ENCODE measurements at regions not wholly inside any gene's neighbourhood (a gene's known extent, or its start where the extent isn't known, plus 50 kb on each side); places are given as distances from the start of the nearest gene placed in this dataset.

DNA sequence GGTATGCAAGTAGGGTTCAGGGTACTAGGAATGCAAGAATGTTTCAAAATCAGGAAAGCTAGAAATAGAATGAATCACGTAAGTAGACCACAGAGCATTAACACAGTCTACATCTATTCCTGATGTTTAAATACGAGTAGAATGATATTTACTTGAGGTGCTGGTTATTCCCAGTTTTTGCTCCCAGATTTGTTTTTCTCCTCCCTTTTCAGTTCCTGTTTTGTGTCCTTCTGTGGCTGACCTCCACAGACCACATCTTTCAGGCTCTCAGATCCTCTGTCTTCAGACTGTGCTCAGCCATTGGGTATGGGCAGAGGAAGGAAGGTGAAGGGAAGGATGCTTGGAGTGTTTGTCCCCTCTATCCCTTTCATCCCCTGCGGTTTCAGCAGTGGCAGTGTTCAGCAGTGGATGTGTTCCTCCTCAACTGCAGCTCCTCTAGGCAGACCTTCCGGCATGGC, 276.6 kb downstream of the ZNF621 start:
- CTCF ChIA-PET: no interaction called here
- no peak overlapping the region for H3K27ac Mint-ChIP-seq
- no peak overlapping the region for H3K4me3 Mint-ChIP-seq
- Histone ChIP-seq H3K36me3 (ENCODE audit: control insufficient read depth in 2 of 3, insufficient read depth in 3 of 3, low read length in 3 of 3) (no peaks in the 10 kb centered on the region), H3K4me3 (ENCODE audit: low read length) (no peak overlapping the region), H3K9me3 (ENCODE audit: control insufficient read depth in 2 of 3, low read length in 3 of 3) (no peaks in the 10 kb centered on the region), H3K27ac (ENCODE audit: low read depth, low read length) (no peak overlapping the region), H3K4me1 (ENCODE audit: control insufficient read depth in 2 of 2, insufficient read depth in 2 of 2, low read length in 2 of 2) (no peaks in the 10 kb centered on the region), H3K27me3 (ENCODE audit: control insufficient read depth in 2 of 2, insufficient read depth in 2 of 2, low read length in 2 of 2) (no peaks in the 10 kb centered on the region)
- H3K36me3 Mint-ChIP-seq: no peaks in the 10 kb centered on the region
- H3K4me1 Mint-ChIP-seq: peaks cover 0 to 5% (median 0%) of the 10 kb centered on the region in 7 donors
- intact Hi-C loops (cut with micrococcal nuclease): no loop called here
- POLR2A ChIA-PET: no interaction called here
- H3K27me3 Mint-ChIP-seq: peaks cover 2 to 24% (median 16%) of the 10 kb centered on the region in 5 donors
- peaks cover 0 to 13% (median 5%) of the 10 kb centered on the region in 11 donors for H3K9me3 Mint-ChIP-seq
- no peak for ATAC-seq
- no peak for DNase-seq

DNA sequence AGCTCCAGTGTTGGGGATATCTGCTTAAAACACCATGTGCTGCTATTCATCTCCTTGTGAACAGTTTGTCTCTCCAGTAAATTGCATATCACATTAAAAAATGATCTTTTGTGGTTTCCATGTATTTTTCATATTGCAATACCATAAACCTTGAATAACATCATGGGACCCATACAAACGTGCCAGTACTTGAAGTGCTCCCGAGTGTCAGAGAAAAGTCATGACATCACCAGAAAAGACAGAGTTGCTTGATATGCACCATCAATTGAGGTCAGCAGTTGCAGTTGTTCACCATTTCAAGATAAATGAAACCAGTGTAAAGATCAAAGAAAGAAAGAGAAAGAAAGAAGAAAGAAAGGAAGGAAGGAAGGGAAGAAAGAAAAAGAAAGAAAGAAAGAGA, 278.6 kb downstream of the ZNF621 start:
- Histone ChIP-seq H3K9me3 (ENCODE audit: control insufficient read depth in 2 of 3, low read length in 3 of 3) (no peaks in the 10 kb centered on the region), H3K27ac (ENCODE audit: low read depth, low read length) (no peak overlapping the region), H3K4me1 (ENCODE audit: control insufficient read depth in 2 of 2, insufficient read depth in 2 of 2, low read length in 2 of 2) (no peaks in the 10 kb centered on the region), H3K27me3 (ENCODE audit: control insufficient read depth in 2 of 2, insufficient read depth in 2 of 2, low read length in 2 of 2) (no peaks in the 10 kb centered on the region), H3K36me3 (ENCODE audit: control insufficient read depth in 2 of 3, insufficient read depth in 3 of 3, low read length in 3 of 3) (no peaks in the 10 kb centered on the region), H3K4me3 (ENCODE audit: low read length) (no peak overlapping the region)
- peaks cover 2 to 28% (median 15%) of the 10 kb centered on the region in 5 donors for H3K27me3 Mint-ChIP-seq
- peaks cover 0 to 13% (median 5%) of the 10 kb centered on the region in 11 donors for H3K9me3 Mint-ChIP-seq
- intact Hi-C loops (cut with micrococcal nuclease): no loop called here
- no peak overlapping the region for H3K27ac Mint-ChIP-seq
- CTCF ChIA-PET: no interaction called here
- no peak overlapping the region for H3K4me3 Mint-ChIP-seq
- DNase-seq: no peak
- H3K4me1 Mint-ChIP-seq: peaks cover 0 to 5% (median 0%) of the 10 kb centered on the region in 7 donors
- POLR2A ChIA-PET: no interaction called here
- no peak for ATAC-seq
- H3K36me3 Mint-ChIP-seq: no peaks in the 10 kb centered on the region

DNA sequence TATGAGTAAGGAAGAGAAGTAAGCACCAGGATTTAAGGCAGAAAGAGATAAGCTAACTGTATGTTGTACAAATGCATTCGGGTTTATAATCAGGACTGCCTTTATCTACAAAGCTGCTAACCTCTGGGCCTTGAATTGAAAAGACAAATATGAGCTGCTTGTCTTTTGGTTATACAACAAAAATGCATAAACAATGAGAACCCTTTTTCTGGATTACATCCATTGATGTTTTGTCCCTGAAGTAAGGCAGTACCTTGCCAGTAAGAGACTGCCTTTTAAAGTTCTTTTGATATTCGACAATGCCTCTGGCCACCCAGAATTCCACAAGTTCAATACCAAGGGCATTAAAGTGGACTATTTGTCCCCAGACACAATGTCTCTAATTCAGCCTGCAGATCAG, 280.7 kb downstream of the ZNF621 start:
- peaks cover 2 to 17% (median 13%) of the 10 kb centered on the region in 5 donors for H3K27me3 Mint-ChIP-seq
- ATAC-seq: no peak
- intact Hi-C loops (cut with micrococcal nuclease): no loop called here
- peaks cover 0 to 4% (median 0%) of the 10 kb centered on the region in 5 donors for H3K36me3 Mint-ChIP-seq
- H3K27me3 ChIP-seq (ENCODE audit: control insufficient read depth in 2 of 2, insufficient read depth in 2 of 2, low read length in 2 of 2): no peaks in the 10 kb centered on the region
- no peak overlapping the region for H3K27ac ChIP-seq (ENCODE audit: low read depth, low read length)
- ChIA-PET CTCF (no interaction called here), POLR2A (no interaction called here)
- H3K36me3 ChIP-seq (ENCODE audit: control insufficient read depth in 2 of 3, insufficient read depth in 3 of 3, low read length in 3 of 3): no peaks in the 10 kb centered on the region
- no peak for DNase-seq
- no peak overlapping the region for H3K27ac Mint-ChIP-seq
- H3K4me1 Mint-ChIP-seq: peaks cover 0 to 5% (median 0%) of the 10 kb centered on the region in 7 donors
- H3K4me3 ChIP-seq (ENCODE audit: low read length): no peak overlapping the region
- peaks cover 0 to 23% (median 11%) of the 10 kb centered on the region in 11 donors for H3K9me3 Mint-ChIP-seq
- H3K4me1 ChIP-seq (ENCODE audit: control insufficient read depth in 2 of 2, insufficient read depth in 2 of 2, low read length in 2 of 2): no peaks in the 10 kb centered on the region
- H3K9me3 ChIP-seq (ENCODE audit: control insufficient read depth in 2 of 3, low read length in 3 of 3): no peaks in the 10 kb centered on the region
- H3K4me3 Mint-ChIP-seq: no peak overlapping the region

DNA sequence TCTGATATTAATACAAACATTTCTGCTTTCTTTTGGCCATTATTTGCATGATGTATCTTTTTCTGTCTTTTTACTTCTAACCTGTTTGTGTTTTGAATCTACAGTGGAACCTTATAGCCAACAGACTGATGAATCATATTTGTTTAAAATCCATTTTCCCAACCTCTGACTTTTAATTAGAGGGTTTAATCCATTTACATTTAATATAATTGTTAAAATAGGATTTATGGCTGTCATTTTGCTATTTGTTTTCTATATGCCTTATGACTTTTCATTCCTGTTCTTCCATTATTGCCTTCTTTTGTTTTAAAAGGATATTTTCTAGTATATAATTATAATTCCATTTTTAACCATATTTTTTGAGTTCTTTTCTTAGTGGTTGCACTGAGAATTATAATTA, 286.1 kb downstream of the ZNF621 start:
- H3K27me3 ChIP-seq (ENCODE audit: control insufficient read depth in 2 of 2, insufficient read depth in 2 of 2, low read length in 2 of 2): no peaks in the 10 kb centered on the region
- ChIA-PET POLR2A (no interaction called here), CTCF (no interaction called here)
- peaks cover 0 to 43% (median 28%) of the 10 kb centered on the region in 11 donors for H3K9me3 Mint-ChIP-seq
- peaks cover 0 to 27% (median 14%) of the 10 kb centered on the region in 5 donors for H3K27me3 Mint-ChIP-seq
- no peak overlapping the region for H3K4me3 Mint-ChIP-seq
- no peaks in the 10 kb centered on the region for H3K4me1 ChIP-seq (ENCODE audit: control insufficient read depth in 2 of 2, insufficient read depth in 2 of 2, low read length in 2 of 2)
- H3K36me3 ChIP-seq (ENCODE audit: control insufficient read depth in 2 of 3, insufficient read depth in 3 of 3, low read length in 3 of 3): no peaks in the 10 kb centered on the region
- DNase-seq (no peak), ATAC-seq (no peak)
- H3K4me1 Mint-ChIP-seq: no peaks in the 10 kb centered on the region
- peaks cover 0 to 4% (median 0%) of the 10 kb centered on the region in 5 donors for H3K36me3 Mint-ChIP-seq
- intact Hi-C loops (cut with micrococcal nuclease): no loop called here
- H3K27ac ChIP-seq (ENCODE audit: low read depth, low read length): no peak overlapping the region
- no peak overlapping the region for H3K27ac Mint-ChIP-seq
- no peak overlapping the region for H3K4me3 ChIP-seq (ENCODE audit: low read length)
- no peaks in the 10 kb centered on the region for H3K9me3 ChIP-seq (ENCODE audit: control insufficient read depth in 2 of 3, low read length in 3 of 3)

DNA sequence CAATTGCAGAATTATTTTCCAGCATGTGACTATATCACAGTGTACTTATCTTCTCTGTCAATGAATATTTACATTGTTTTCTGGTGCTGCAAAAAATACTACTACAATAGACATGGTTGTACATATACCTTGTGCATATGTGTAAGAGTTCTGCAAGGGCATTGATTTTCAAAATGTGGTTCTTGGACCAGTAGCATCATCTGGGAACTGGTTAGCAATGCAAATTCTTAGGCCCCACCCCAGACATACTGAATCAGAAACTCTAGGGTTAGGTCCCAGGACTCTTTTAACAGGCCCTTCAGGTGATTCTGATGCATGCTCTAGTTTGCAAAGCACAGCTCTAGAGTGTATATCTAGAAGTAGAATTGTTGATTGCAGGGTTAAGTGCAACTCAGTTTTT, 292.3 kb downstream of the ZNF621 start:
- no peak overlapping the region for H3K4me3 Mint-ChIP-seq
- ChIA-PET CTCF (no interaction called here), POLR2A (no interaction called here)
- no peaks in the 10 kb centered on the region for H3K4me1 Mint-ChIP-seq
- Histone ChIP-seq H3K27ac (ENCODE audit: low read depth, low read length) (no peak overlapping the region), H3K36me3 (ENCODE audit: control insufficient read depth in 2 of 3, insufficient read depth in 3 of 3, low read length in 3 of 3) (no peaks in the 10 kb centered on the region), H3K27me3 (ENCODE audit: control insufficient read depth in 2 of 2, insufficient read depth in 2 of 2, low read length in 2 of 2) (no peaks in the 10 kb centered on the region), H3K9me3 (ENCODE audit: control insufficient read depth in 2 of 3, low read length in 3 of 3) (no peaks in the 10 kb centered on the region), H3K4me3 (ENCODE audit: low read length) (no peak overlapping the region), H3K4me1 (ENCODE audit: control insufficient read depth in 2 of 2, insufficient read depth in 2 of 2, low read length in 2 of 2) (no peaks in the 10 kb centered on the region)
- peaks cover 2 to 37% (median 26%) of the 10 kb centered on the region in 5 donors for H3K27me3 Mint-ChIP-seq
- no peaks in the 10 kb centered on the region for H3K36me3 Mint-ChIP-seq
- intact Hi-C loops (cut with micrococcal nuclease): no loop called here
- no peak for ATAC-seq
- no peak for DNase-seq
- H3K9me3 Mint-ChIP-seq: peaks cover 0 to 20% (median 6%) of the 10 kb centered on the region in 11 donors
- H3K27ac Mint-ChIP-seq: no peak overlapping the region

DNA sequence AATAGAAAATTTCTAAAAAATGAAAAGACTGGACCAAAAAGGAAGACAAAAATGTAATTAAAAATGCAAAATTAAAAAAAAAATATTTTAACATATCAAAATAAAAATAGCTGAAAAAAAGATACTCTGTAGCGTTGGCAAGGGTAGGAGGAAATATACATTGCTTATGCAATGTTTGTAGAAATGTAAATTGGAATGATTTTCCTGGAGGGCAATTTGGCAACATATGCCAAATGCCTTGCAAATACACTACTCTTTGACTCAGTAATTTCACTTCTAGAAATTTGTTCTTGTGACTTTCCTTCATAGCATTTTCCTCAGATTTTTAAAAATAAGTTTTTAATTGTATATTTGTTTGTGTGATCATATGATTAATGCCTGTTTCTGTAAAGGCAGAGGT, 296.6 kb downstream of the ZNF621 start:
- intact Hi-C loops (cut with micrococcal nuclease): loop anchor here in 1 of 2 donors (10.0 kb wide), 1 partner anchor 237 kb away; no protein-coding TSS in a partner anchor
- H3K27me3 ChIP-seq (ENCODE audit: control insufficient read depth in 2 of 2, insufficient read depth in 2 of 2, low read length in 2 of 2): no peaks in the 10 kb centered on the region
- no peaks in the 10 kb centered on the region for H3K36me3 ChIP-seq (ENCODE audit: control insufficient read depth in 2 of 3, insufficient read depth in 3 of 3, low read length in 3 of 3)
- no peak overlapping the region for H3K27ac ChIP-seq (ENCODE audit: low read depth, low read length)
- H3K9me3 ChIP-seq (ENCODE audit: control insufficient read depth in 2 of 3, low read length in 3 of 3): no peaks in the 10 kb centered on the region
- H3K4me3 Mint-ChIP-seq: no peak overlapping the region
- no peaks in the 10 kb centered on the region for H3K4me1 ChIP-seq (ENCODE audit: control insufficient read depth in 2 of 2, insufficient read depth in 2 of 2, low read length in 2 of 2)
- POLR2A ChIA-PET: no interaction called here
- no peaks in the 10 kb centered on the region for H3K36me3 Mint-ChIP-seq
- no peak overlapping the region for H3K4me3 ChIP-seq (ENCODE audit: low read length)
- peaks cover 0 to 3% (median 0%) of the 10 kb centered on the region in 11 donors for H3K9me3 Mint-ChIP-seq
- ATAC-seq: no peak
- CTCF ChIA-PET: interaction anchor here (0.6 kb wide), 1 partner anchor 98 kb away, joined by 3 read pairs; no protein-coding TSS in a partner anchor
- no peak overlapping the region for H3K27ac Mint-ChIP-seq
- H3K27me3 Mint-ChIP-seq: peaks cover 2 to 21% (median 15%) of the 10 kb centered on the region in 5 donors
- H3K4me1 Mint-ChIP-seq: no peaks in the 10 kb centered on the region
- DNase-seq: no peak

DNA sequence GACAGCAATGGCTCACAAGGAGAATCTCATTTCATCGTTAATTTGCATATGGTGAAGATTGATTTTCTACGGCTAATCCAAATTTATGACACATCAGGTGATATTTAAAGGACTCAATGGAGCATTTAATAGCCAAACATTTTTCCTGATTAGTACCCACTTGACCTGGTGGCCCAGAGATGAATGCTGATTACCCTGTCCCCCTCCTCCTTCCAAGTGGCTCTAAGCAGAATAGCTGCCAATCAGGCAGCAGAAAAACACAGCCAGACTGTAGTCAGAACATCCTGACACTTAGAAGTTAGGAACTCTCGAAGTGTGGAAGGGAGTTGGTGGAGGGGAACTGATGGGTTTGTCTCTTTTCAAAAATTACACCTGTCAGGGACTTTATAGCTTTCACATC, 302.5 kb downstream of the ZNF621 start:
- Histone ChIP-seq H3K27ac (ENCODE audit: low read depth, low read length) (no peak overlapping the region), H3K4me3 (ENCODE audit: low read length) (no peak overlapping the region), H3K9me3 (ENCODE audit: control insufficient read depth in 2 of 3, low read length in 3 of 3) (no peaks in the 10 kb centered on the region), H3K4me1 (ENCODE audit: control insufficient read depth in 2 of 2, insufficient read depth in 2 of 2, low read length in 2 of 2) (no peaks in the 10 kb centered on the region), H3K36me3 (ENCODE audit: control insufficient read depth in 2 of 3, insufficient read depth in 3 of 3, low read length in 3 of 3) (no peaks in the 10 kb centered on the region), H3K27me3 (ENCODE audit: control insufficient read depth in 2 of 2, insufficient read depth in 2 of 2, low read length in 2 of 2) (no peaks in the 10 kb centered on the region)
- H3K4me3 Mint-ChIP-seq: no peak overlapping the region
- intact Hi-C loops (cut with micrococcal nuclease): loop anchor here in 1 of 2 donors (10.0 kb wide), 1 partner anchor 242 kb away; no protein-coding TSS in a partner anchor
- H3K27me3 Mint-ChIP-seq: peaks cover 0 to 6% (median 4%) of the 10 kb centered on the region in 5 donors
- H3K9me3 Mint-ChIP-seq: peaks cover 0 to 3% (median 0%) of the 10 kb centered on the region in 11 donors
- H3K4me1 Mint-ChIP-seq: no peaks in the 10 kb centered on the region
- DNase-seq (no peak), ATAC-seq (no peak)
- ChIA-PET CTCF (no interaction called here), POLR2A (no interaction called here)
- H3K27ac Mint-ChIP-seq: no peak overlapping the region
- no peaks in the 10 kb centered on the region for H3K36me3 Mint-ChIP-seq
